SK-N-SH treated with all-trans-retinoic acid at 6 μM for 48 hours (cell line): ENCODE measurements at regions not wholly inside any gene's neighbourhood (a gene's known extent, or its start where the extent isn't known, plus 50 kb on each side); places are given as distances from the start of the nearest gene placed in this dataset.
A peak's percentile ranks its signal among the peaks of the same experiment; 100 is the strongest.

Experiments
- ATAC-seq: fragments of 200-7000 bp; cut with Tn5 transposase; 3 replicates; pipeline ENCODE4 v1.9.1; 2020; ENCODE audit warnings: mild to moderate bottlenecking, moderate library complexity
- ARNTL ChIP-seq: fragments of 450-650 bp; formaldehyde crosslinking; IDR thresholded peaks from 2 replicates; pipeline ENCODE4 v1.5.0; 2020; ENCODE audit warnings: low read depth, mild to moderate bottlenecking, moderate library complexity, borderline replicate concordance
- ESRRG ChIP-seq: fragments of 250-450 bp; sonication (Bioruptor Pico); IDR thresholded peaks from 2 replicates; pipeline ENCODE4 v1.6.1; 2021; ENCODE audit warnings: mild to moderate bottlenecking
- GLIS3 ChIP-seq: fragments of 250-450 bp; sonication (Bioruptor Pico); IDR thresholded peaks from 2 replicates; pipeline ENCODE4 v1.5.0; 2020; ENCODE audit warnings: mild to moderate bottlenecking, moderate library complexity
- OSR1 ChIP-seq: fragments of 250-450 bp; sonication (Bioruptor Pico); IDR thresholded peaks from 2 replicates; pipeline ENCODE4 v1.8.0; 2022; ENCODE audit warnings: moderate library complexity, mild to moderate bottlenecking, inconsistent platforms
- POU6F1 ChIP-seq: fragments of 250-450 bp; sonication (Bioruptor Pico); IDR thresholded peaks from 2 replicates; pipeline ENCODE4 v1.8.0; 2021; ENCODE audit warnings: low read depth, mild to moderate bottlenecking, moderate library complexity, borderline replicate concordance
- PPARA ChIP-seq: fragments of 250-450 bp; sonication (Bioruptor Pico); IDR thresholded peaks from 2 replicates; pipeline ENCODE4 v1.5.0; 2020; ENCODE audit warnings: mild to moderate bottlenecking, borderline replicate concordance
- RARB ChIP-seq: fragments of 250-450 bp; sonication (Bioruptor Pico); IDR thresholded peaks from 2 replicates; pipeline ENCODE4 v1.8.0; 2021; ENCODE audit warnings: mild to moderate bottlenecking, moderate library complexity
- SNAI2 ChIP-seq: fragments of 250-450 bp; sonication (Bioruptor Pico); IDR thresholded peaks from 2 replicates; pipeline ENCODE4 v1.5.0; 2020; ENCODE audit warnings: mild to moderate bottlenecking, moderate library complexity
- TCF4 ChIP-seq: fragments of 250-450 bp; sonication (Bioruptor Pico); IDR thresholded peaks from 2 replicates; pipeline ENCODE4 v1.8.0; 2021; ENCODE audit warnings: mild to moderate bottlenecking, moderate library complexity, borderline replicate concordance
- TOX ChIP-seq: fragments of 250-450 bp; sonication (Bioruptor Pico); IDR thresholded peaks from 2 replicates; pipeline ENCODE4 v1.8.0; 2021; ENCODE audit warnings: mild to moderate bottlenecking, moderate library complexity, borderline replicate concordance
- ZFP3 ChIP-seq: fragments of 250-450 bp; sonication (Bioruptor Pico); IDR thresholded peaks from 2 replicates; pipeline ENCODE4 v1.5.0; 2020; ENCODE audit warnings: mild to moderate bottlenecking, moderate library complexity
- ZFP30 ChIP-seq: fragments of 450-650 bp; formaldehyde crosslinking; IDR thresholded peaks from 2 replicates; pipeline ENCODE4 v1.5.0; 2022; ENCODE audit warnings: mild to moderate bottlenecking, moderate library complexity
- ZNF565 ChIP-seq: fragments of 450-650 bp; formaldehyde crosslinking; conservative IDR thresholded peaks from 2 replicates; pipeline ENCODE4 v1.5.0; 2020; ENCODE audit warnings: low read depth, mild to moderate bottlenecking, moderate library complexity
- ZNF70 ChIP-seq: fragments of 450-650 bp; formaldehyde crosslinking; IDR thresholded peaks from 2 replicates; pipeline ENCODE4 v1.5.0; 2020; ENCODE audit warnings: mild to moderate bottlenecking, moderate library complexity
- TF ChIP-seq, protein P1 (sequence below): fragments of 250-450 bp; sonication (Bioruptor Pico); IDR thresholded peaks from 2 replicates; pipeline ENCODE4 v1.8.0; 2020; ENCODE audit warnings: mild to moderate bottlenecking, moderate library complexity, borderline replicate concordance
- TF ChIP-seq, protein P2 (sequence below): fragments of 250-450 bp; sonication (Bioruptor Pico); IDR thresholded peaks from 2 replicates; pipeline ENCODE4 v1.5.1; 2020; ENCODE audit warnings: low read depth, mild to moderate bottlenecking, moderate library complexity
- TF ChIP-seq, protein P3 (sequence below): fragments of 250-450 bp; sonication (Bioruptor Pico); IDR thresholded peaks from 2 replicates; pipeline ENCODE4 v1.5.1; 2021; ENCODE audit warnings: mild to moderate bottlenecking, moderate library complexity
- TF ChIP-seq, protein P4 (sequence below): fragments of 250-450 bp; sonication (Bioruptor Pico); IDR thresholded peaks from 2 replicates; pipeline ENCODE4 v1.5.0; 2020; ENCODE audit warnings: mild to moderate bottlenecking, moderate library complexity

DNA sequence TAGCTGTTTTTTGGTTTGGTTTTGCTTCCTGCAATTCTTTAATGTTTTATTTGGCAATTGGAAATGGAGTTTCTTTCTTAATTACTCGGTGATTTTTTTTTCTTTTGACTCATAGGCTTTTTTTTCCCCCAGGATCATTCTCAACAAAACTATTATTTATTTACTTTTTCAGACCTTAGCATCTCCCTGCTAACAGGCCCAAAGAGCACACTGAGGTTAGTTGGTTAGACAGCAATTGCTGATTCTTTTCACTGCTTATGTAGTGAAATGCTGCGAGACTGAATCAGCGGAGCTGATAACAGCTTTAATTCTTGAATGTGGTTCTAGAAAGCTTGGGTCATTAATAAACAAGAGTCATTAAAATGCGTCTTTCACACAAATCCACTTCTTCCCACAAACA is 79.1 kb upstream of the ZFP64 start:
- no peak for ATAC-seq
- TF ChIP-seq RARB (CRISPR knock-in tag), result no peak
- TF ChIP-seq ZNF565 (CRISPR knock-in tag), result no peak
- TF ChIP-seq TOX (CRISPR knock-in tag), result no peak
- TF ChIP-seq, protein P1, sequence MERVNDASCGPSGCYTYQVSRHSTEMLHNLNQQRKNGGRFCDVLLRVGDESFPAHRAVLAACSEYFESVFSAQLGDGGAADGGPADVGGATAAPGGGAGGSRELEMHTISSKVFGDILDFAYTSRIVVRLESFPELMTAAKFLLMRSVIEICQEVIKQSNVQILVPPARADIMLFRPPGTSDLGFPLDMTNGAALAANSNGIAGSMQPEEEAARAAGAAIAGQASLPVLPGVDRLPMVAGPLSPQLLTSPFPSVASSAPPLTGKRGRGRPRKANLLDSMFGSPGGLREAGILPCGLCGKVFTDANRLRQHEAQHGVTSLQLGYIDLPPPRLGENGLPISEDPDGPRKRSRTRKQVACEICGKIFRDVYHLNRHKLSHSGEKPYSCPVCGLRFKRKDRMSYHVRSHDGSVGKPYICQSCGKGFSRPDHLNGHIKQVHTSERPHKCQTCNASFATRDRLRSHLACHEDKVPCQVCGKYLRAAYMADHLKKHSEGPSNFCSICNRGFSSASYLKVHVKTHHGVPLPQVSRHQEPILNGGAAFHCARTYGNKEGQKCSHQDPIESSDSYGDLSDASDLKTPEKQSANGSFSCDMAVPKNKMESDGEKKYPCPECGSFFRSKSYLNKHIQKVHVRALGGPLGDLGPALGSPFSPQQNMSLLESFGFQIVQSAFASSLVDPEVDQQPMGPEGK, result no peak
- no peak for TF ChIP-seq ZFP30 (CRISPR knock-in tag)
- no peak for TF ChIP-seq OSR1 (CRISPR knock-in tag)

- ATAC-seq, result no peak
- TF ChIP-seq ZFP3 (no peak), RARB (CRISPR knock-in tag) (no peak), PPARA (CRISPR knock-in tag) (no peak), OSR1 (CRISPR knock-in tag) (no peak), ESRRG (CRISPR knock-in tag) (no peak), GLIS3 (CRISPR knock-in tag) (no peak)
- TF ChIP-seq, protein P2, sequence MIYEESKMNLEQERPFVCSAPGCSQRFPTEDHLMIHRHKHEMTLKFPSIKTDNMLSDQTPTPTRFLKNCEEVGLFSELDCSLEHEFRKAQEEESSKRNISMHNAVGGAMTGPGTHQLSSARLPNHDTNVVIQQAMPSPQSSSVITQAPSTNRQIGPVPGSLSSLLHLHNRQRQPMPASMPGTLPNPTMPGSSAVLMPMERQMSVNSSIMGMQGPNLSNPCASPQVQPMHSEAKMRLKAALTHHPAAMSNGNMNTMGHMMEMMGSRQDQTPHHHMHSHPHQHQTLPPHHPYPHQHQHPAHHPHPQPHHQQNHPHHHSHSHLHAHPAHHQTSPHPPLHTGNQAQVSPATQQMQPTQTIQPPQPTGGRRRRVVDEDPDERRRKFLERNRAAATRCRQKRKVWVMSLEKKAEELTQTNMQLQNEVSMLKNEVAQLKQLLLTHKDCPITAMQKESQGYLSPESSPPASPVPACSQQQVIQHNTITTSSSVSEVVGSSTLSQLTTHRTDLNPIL, result no peak
- TF ChIP-seq, protein P3, sequence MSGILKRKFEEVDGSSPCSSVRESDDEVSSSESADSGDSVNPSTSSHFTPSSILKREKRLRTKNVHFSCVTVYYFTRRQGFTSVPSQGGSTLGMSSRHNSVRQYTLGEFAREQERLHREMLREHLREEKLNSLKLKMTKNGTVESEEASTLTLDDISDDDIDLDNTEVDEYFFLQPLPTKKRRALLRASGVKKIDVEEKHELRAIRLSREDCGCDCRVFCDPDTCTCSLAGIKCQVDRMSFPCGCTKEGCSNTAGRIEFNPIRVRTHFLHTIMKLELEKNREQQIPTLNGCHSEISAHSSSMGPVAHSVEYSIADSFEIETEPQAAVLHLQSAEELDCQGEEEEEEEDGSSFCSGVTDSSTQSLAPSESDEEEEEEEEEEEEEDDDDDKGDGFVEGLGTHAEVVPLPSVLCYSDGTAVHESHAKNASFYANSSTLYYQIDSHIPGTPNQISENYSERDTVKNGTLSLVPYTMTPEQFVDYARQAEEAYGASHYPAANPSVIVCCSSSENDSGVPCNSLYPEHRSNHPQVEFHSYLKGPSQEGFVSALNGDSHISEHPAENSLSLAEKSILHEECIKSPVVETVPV (CRISPR knock-in tag), result no peak
Observed at GRCh38 chr20:52270001-52270606, 78.5 kb upstream of the ZFP64 start.

- ATAC-seq, result no peak
- TF ChIP-seq ARNTL (CRISPR knock-in tag) (no peak), TCF4 (CRISPR knock-in tag) (peak; percentile 86; the same call in 1 of the 2 replicates)
Observed at GRCh38 chr20:52269321-52269720, 77.7 kb upstream of the ZFP64 start.

- ATAC-seq, result no peak
- TF ChIP-seq ZNF70 (CRISPR knock-in tag) (no peak), SNAI2 (CRISPR knock-in tag) (no peak), POU6F1 (no peak), ESRRG (CRISPR knock-in tag) (no peak), OSR1 (CRISPR knock-in tag) (no peak)
- TF ChIP-seq, protein P4, sequence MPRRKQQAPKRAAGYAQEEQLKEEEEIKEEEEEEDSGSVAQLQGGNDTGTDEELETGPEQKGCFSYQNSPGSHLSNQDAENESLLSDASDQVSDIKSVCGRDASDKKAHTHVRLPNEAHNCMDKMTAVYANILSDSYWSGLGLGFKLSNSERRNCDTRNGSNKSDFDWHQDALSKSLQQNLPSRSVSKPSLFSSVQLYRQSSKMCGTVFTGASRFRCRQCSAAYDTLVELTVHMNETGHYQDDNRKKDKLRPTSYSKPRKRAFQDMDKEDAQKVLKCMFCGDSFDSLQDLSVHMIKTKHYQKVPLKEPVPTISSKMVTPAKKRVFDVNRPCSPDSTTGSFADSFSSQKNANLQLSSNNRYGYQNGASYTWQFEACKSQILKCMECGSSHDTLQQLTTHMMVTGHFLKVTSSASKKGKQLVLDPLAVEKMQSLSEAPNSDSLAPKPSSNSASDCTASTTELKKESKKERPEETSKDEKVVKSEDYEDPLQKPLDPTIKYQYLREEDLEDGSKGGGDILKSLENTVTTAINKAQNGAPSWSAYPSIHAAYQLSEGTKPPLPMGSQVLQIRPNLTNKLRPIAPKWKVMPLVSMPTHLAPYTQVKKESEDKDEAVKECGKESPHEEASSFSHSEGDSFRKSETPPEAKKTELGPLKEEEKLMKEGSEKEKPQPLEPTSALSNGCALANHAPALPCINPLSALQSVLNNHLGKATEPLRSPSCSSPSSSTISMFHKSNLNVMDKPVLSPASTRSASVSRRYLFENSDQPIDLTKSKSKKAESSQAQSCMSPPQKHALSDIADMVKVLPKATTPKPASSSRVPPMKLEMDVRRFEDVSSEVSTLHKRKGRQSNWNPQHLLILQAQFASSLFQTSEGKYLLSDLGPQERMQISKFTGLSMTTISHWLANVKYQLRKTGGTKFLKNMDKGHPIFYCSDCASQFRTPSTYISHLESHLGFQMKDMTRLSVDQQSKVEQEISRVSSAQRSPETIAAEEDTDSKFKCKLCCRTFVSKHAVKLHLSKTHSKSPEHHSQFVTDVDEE (CRISPR knock-in tag), result no peak
- TF ChIP-seq, protein P1, result no peak
Observed at GRCh38 chr20:52268184-52268749, 76.7 kb upstream of the ZFP64 start.
